Common myeloid progenitor, CD34-positive (primary cell): ENCODE measurements at regions not wholly inside any gene's neighbourhood (a gene's known extent, or its start where the extent isn't known, plus 50 kb on each side); places are given as distances from the start of the nearest gene placed in this dataset.

Experiments used
- CTCF ChIA-PET: fragments of 350-600 bp; sonication (Branson Sonifier 250); formaldehyde crosslinking; loops from one replicate; lab custom pipeline; 2021; ENCODE audit warnings: antibody characterized with exemption; lab: Charles Lee
- POLR2A ChIA-PET: fragments of 350-600 bp; sonication (Branson Sonifier 250); formaldehyde crosslinking; loops from one replicate; lab custom pipeline; 2021; ENCODE audit warnings: antibody characterized with exemption; lab: Charles Lee
- DNase-seq, 3 donors: peaks; one replicate each; pipeline versions ENCODE4 v3.0.0 to v3.0.0-alpha.2; 2013
- H3K27ac ChIP-seq, 2 experiments: 1 replicate in 1 of 2; 2 replicates in 1 of 2; pipeline ENCODE4 v1.7.0; 2013; ENCODE audit warnings: inconsistent platforms in 2 of 2, low read length in 2 of 2, mild to moderate bottlenecking in 2 of 2, low read depth in 1 of 2, moderate library complexity in 1 of 2; ENCODE audit not compliant: severe bottlenecking in 2 of 2, insufficient read depth in 1 of 2, poor library complexity in 1 of 2
- H3K27me3 ChIP-seq, 5 experiments: replicated peaks in 2 of 5; 1 replicate in 3 of 5; 2 replicates in 2 of 5; pipeline versions ENCODE4 v1.6.1 to v1.7.0; 2013; ENCODE audit warnings: low read length in 4 of 5, mild to moderate bottlenecking in 2 of 5, moderate library complexity in 2 of 5, inconsistent platforms in 1 of 5; ENCODE audit not compliant: insufficient read depth in 5 of 5, control insufficient read depth in 4 of 5
- H3K36me3 ChIP-seq, 4 experiments: 1 replicate in 2 of 4; 2 replicates in 2 of 4; pipeline versions ENCODE4 v1.6.1 to v1.7.0; 2013; ENCODE audit warnings: low read length in 3 of 4, control low read depth in 1 of 4, mild to moderate bottlenecking in 1 of 4; ENCODE audit not compliant: control insufficient read depth in 4 of 4, insufficient read depth in 4 of 4
- H3K4me1 ChIP-seq, 4 experiments: 1 replicate in 3 of 4; 2 replicates in 1 of 4; pipeline versions ENCODE4 v1.6.1 to v1.7.1; 2013; ENCODE audit warnings: low read length in 3 of 4, mild to moderate bottlenecking in 3 of 4, control low read depth in 1 of 4, inconsistent platforms in 1 of 4, moderate library complexity in 1 of 4; ENCODE audit not compliant: control insufficient read depth in 4 of 4, insufficient read depth in 4 of 4; ENCODE audit errors: control extremely low read depth in 1 of 4
- H3K4me3 ChIP-seq, 7 experiments: 1 replicate in 4 of 7; 2 replicates in 3 of 7; pipeline versions ENCODE4 v1.5.1 to v1.7.0; 2013; ENCODE audit warnings: mild to moderate bottlenecking in 7 of 7, low read length in 6 of 7, moderate library complexity in 6 of 7, inconsistent platforms in 2 of 7, low read depth in 2 of 7, control low read depth in 1 of 7; ENCODE audit not compliant: insufficient read depth in 4 of 7, control insufficient read depth in 1 of 7; ENCODE audit errors: extremely low read depth in 1 of 7
- H3K9me3 ChIP-seq, 5 experiments: 1 replicate in 4 of 5; 2 replicates in 1 of 5; pipeline versions ENCODE4 v1.6.1 to v1.7.1; 2013; ENCODE audit warnings: low read length in 4 of 5, mild to moderate bottlenecking in 2 of 5, inconsistent platforms in 1 of 5, low read depth in 1 of 5, moderate library complexity in 1 of 5; ENCODE audit not compliant: control insufficient read depth in 4 of 5, insufficient read depth in 2 of 5; ENCODE audit errors: control extremely low read depth in 1 of 5
- WGBS: methylation state at CpG from one replicate; pipeline ENCODE4 v1.1.5; 2013; ENCODE audit not compliant: insufficient coverage; 5-methylcytosine and 5-hydroxymethylcytosine counted together

DNA sequence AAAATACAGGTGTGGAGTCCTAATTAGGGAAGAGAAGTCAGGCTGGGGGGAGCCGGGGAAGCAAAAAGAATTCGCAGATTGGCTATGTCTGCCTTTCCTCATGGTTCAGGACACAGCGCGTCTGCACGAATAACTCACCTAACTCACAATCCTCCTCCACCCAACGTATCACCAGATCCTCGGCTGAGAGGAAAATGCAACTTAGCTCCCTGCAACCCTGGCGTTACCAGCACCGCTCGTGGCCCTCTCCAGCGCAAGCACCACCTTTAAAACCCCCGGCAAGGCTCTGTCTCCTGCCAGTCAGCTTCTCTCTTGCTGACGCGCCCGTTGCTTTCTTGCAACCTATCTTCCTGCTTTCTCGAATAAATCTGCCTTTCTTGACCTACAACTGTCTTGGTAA is 49.8 kb upstream of the METRNL start:
- peaks cover 0 to 19% (median 15%) of the 10 kb centered on the region in 4 experiments for H3K4me1 ChIP-seq
- H3K9me3 ChIP-seq: no peaks in the 10 kb centered on the region
- no peak overlapping the region for H3K27ac ChIP-seq
- no peak overlapping the region for H3K4me3 ChIP-seq
- POLR2A ChIA-PET: no interaction called here
- H3K36me3 ChIP-seq: peaks cover 6 to 41% (median 23%) of the 10 kb centered on the region in 4 experiments
- CTCF ChIA-PET: no interaction called here
- DNase-seq: no peak
- H3K27me3 ChIP-seq: no peaks in the 10 kb centered on the region
- whole genome bisulfite sequencing: 95% methylated on average over 16 of the region's 16 CpGs
